ENCODE measurements at regions not wholly inside any gene's neighbourhood (a gene's known extent, or its start where the extent isn't known, plus 50 kb on each side); places are given as distances from the start of the nearest gene placed in this dataset.

DNA sequence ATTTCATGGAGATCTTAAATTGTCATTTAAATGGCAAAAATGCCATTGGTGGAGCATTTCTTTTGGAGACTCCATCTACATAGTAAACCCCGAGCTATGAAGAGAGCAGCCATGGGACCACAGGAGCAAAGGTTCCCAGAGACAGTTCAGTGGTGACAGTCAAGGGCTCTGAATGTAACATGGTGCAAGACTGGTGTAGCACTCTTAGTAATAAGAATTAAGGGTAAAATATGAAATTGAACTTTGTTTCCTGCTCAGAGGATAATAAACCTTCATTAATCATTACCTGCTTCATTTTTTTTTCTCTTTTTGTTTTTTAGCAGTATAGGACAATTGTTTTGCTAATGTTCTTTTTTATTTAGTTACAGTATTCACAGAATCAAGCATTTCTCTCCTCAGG is 717.5 kb upstream of the POM121L12 start:
- peaks cover 14% of the 10 kb centered on the region; the same call in 1 of the 2 replicates for H3K9me3 ChIP-seq (ENCODE audit: control insufficient read depth, insufficient read depth, low read length)
- no peaks in the 10 kb centered on the region for H3K9me2 ChIP-seq (replicated peaks; ENCODE audit: control insufficient read depth, low read length)
- no peak overlapping the region for H3K27ac ChIP-seq (ENCODE audit: low read depth, low read length)
- H3K4me3 ChIP-seq (ENCODE audit: low read length), result no peak overlapping the region
- no peak overlapping the region for H3K4me2 ChIP-seq (ENCODE audit: low read length)
- TF ChIP-seq, protein P1, sequence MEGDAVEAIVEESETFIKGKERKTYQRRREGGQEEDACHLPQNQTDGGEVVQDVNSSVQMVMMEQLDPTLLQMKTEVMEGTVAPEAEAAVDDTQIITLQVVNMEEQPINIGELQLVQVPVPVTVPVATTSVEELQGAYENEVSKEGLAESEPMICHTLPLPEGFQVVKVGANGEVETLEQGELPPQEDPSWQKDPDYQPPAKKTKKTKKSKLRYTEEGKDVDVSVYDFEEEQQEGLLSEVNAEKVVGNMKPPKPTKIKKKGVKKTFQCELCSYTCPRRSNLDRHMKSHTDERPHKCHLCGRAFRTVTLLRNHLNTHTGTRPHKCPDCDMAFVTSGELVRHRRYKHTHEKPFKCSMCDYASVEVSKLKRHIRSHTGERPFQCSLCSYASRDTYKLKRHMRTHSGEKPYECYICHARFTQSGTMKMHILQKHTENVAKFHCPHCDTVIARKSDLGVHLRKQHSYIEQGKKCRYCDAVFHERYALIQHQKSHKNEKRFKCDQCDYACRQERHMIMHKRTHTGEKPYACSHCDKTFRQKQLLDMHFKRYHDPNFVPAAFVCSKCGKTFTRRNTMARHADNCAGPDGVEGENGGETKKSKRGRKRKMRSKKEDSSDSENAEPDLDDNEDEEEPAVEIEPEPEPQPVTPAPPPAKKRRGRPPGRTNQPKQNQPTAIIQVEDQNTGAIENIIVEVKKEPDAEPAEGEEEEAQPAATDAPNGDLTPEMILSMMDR (IDR thresholded peaks at IDR 0.05; ENCODE audit: low read depth, low read length, poor library complexity, severe bottlenecking), result no peak
- no peak for TF ChIP-seq EZH2phosphoT487 (IDR thresholded peaks at IDR 0.05; ENCODE audit: borderline replicate concordance, low read length)
- no peaks in the 10 kb centered on the region for H4K20me1 ChIP-seq (ENCODE audit: control insufficient read depth, insufficient read depth, low read depth, low read length)
- H3K4me1 ChIP-seq (ENCODE audit: control insufficient read depth, low read length), result no peaks in the 10 kb centered on the region
- H3K79me2 ChIP-seq (ENCODE audit: control insufficient read depth, low read length), result no peaks in the 10 kb centered on the region
- no peaks in the 10 kb centered on the region for H3K36me3 ChIP-seq (ENCODE audit: control insufficient read depth, low read length)
- H3F3A ChIP-seq (ENCODE audit: control insufficient read depth, insufficient read depth), result no peaks in the 10 kb centered on the region
- H3K27me3 ChIP-seq (ENCODE audit: control insufficient read depth, low read length), result no peaks in the 10 kb centered on the region

DNA sequence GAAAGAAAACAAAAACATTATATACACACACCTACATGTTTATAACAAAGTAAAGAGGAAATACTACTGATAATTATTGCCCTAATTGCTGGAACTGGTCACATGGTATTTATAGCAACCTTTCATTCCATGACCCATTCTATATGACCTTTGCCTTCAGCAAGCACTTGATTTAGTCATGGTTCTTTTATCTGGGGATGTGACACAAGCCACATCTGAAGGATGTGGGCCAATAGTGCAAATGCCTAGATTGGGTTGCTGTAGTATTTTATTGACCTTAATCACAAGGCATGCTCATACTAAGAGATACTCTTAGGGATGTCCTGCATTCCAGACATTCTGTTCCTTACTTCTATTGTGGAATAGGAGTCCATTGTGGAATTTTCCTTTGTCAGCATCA is 723.5 kb upstream of the POM121L12 start:
- H3K27ac ChIP-seq (ENCODE audit: low read depth, low read length), result no peak overlapping the region
- H3K9me2 ChIP-seq (replicated peaks; ENCODE audit: control insufficient read depth, low read length), result no peaks in the 10 kb centered on the region
- no peaks in the 10 kb centered on the region for H3K36me3 ChIP-seq (ENCODE audit: control insufficient read depth, low read length)
- no peaks in the 10 kb centered on the region for H3K27me3 ChIP-seq (ENCODE audit: control insufficient read depth, low read length)
- H3K4me2 ChIP-seq (ENCODE audit: low read length), result no peak overlapping the region
- TF ChIP-seq, protein P1 (IDR thresholded peaks at IDR 0.05; ENCODE audit: low read depth, low read length, poor library complexity, severe bottlenecking), result no peak
- no peak for TF ChIP-seq EZH2phosphoT487 (IDR thresholded peaks at IDR 0.05; ENCODE audit: borderline replicate concordance, low read length)
- H3K79me2 ChIP-seq (ENCODE audit: control insufficient read depth, low read length), result no peaks in the 10 kb centered on the region
- H3K4me1 ChIP-seq (ENCODE audit: control insufficient read depth, low read length), result no peaks in the 10 kb centered on the region
- no peaks in the 10 kb centered on the region for H3F3A ChIP-seq (ENCODE audit: control insufficient read depth, insufficient read depth)
- peaks cover 19% of the 10 kb centered on the region; the same call in 1 of the 2 replicates for H3K9me3 ChIP-seq (ENCODE audit: control insufficient read depth, insufficient read depth, low read length)
- H3K4me3 ChIP-seq (ENCODE audit: low read length), result no peak overlapping the region
- H4K20me1 ChIP-seq (ENCODE audit: control insufficient read depth, insufficient read depth, low read depth, low read length), result no peaks in the 10 kb centered on the region

DNA sequence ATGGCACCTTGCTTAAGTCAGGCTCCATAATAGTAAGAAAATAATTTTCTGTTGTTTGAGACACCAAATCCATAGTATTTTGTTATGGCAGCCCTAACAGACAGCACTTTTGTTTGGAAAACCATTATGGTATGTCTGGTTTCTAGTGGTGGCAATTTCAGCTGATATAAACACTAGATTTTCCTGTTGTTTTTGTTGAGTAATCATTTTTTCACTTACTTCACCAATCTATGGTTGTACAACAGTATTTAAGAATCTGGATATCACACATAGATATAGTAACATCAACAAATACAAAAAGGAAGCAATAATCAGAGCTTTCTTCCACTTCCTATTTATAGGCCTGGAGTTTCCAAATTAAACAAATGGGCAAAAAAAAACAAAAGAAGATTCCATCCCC is 725.8 kb upstream of the POM121L12 start:
- H3K9me3 ChIP-seq (ENCODE audit: control insufficient read depth, insufficient read depth, low read length), result peaks cover 16% of the 10 kb centered on the region; the same call in 1 of the 2 replicates
- H3K79me2 ChIP-seq (ENCODE audit: control insufficient read depth, low read length), result no peaks in the 10 kb centered on the region

More for the DNA sequence above, 725.8 kb upstream of the POM121L12 start:
- no peaks in the 10 kb centered on the region for H4K20me1 ChIP-seq (ENCODE audit: control insufficient read depth, insufficient read depth, low read depth, low read length)
- H3K9me2 ChIP-seq (replicated peaks; ENCODE audit: control insufficient read depth, low read length), result no peaks in the 10 kb centered on the region
- H3K4me1 ChIP-seq (ENCODE audit: control insufficient read depth, low read length), result no peaks in the 10 kb centered on the region
- TF ChIP-seq, protein P1 (IDR thresholded peaks at IDR 0.05; ENCODE audit: low read depth, low read length, poor library complexity, severe bottlenecking), result no peak
- TF ChIP-seq EZH2phosphoT487 (IDR thresholded peaks at IDR 0.05; ENCODE audit: borderline replicate concordance, low read length), result no peak
- no peaks in the 10 kb centered on the region for H3K27me3 ChIP-seq (ENCODE audit: control insufficient read depth, low read length)
- no peaks in the 10 kb centered on the region for H3K36me3 ChIP-seq (ENCODE audit: control insufficient read depth, low read length)
- H3F3A ChIP-seq (ENCODE audit: control insufficient read depth, insufficient read depth), result no peaks in the 10 kb centered on the region
- H3K4me2 ChIP-seq (ENCODE audit: low read length), result no peak overlapping the region
- H3K4me3 ChIP-seq (ENCODE audit: low read length), result no peak overlapping the region
- no peak overlapping the region for H3K27ac ChIP-seq (ENCODE audit: low read depth, low read length)

All from DOHH2 (cell line).